Heart right ventricle (tissue), 16 donors: ENCODE measurements at regions not wholly inside any gene's neighbourhood (a gene's known extent, or its start where the extent isn't known, plus 50 kb on each side); places are given as distances from the start of the nearest gene placed in this dataset.

Experiments used
- ATAC-seq, 8 donors: fragments of 200-7000 bp; cut with Tn5 transposase; one replicate each; pipeline ENCODE4 v1.9.1; 2020; ENCODE audit warnings: mild to moderate bottlenecking in 8 of 8, moderate library complexity in 8 of 8, moderate number of reproducible peaks in 1 of 8
- DNase-seq, 2 donors: peaks; one replicate each; pipeline ENCODE4 v3.0.0-alpha.2; 2020
- H3K27ac ChIP-seq, 10 donors: fragments of 200-600 bp; sonication (generic) in 2 of 10; one replicate each; pipeline versions ENCODE4 v1.5.0 to v1.8.0; 2020 to 2022; ENCODE audit warnings: mild to moderate bottlenecking in 3 of 10
- H3K27me3 ChIP-seq, 7 donors: fragments of 200-600 bp; one replicate each; pipeline ENCODE4 v1.8.0; 2021 to 2022; ENCODE audit warnings: mild to moderate bottlenecking in 2 of 7
- H3K36me3 ChIP-seq, 9 donors: fragments of 200-600 bp; sonication (generic) in 1 of 9; one replicate each; pipeline versions ENCODE4 v1.5.0 to v1.8.0; 2020 to 2022; ENCODE audit warnings: mild to moderate bottlenecking in 2 of 9
- H3K4me1 ChIP-seq, 9 donors: fragments of 200-600 bp; sonication (generic) in 1 of 9; one replicate each; pipeline versions ENCODE4 v1.5.0 to v1.8.0; 2020 to 2022; ENCODE audit warnings: mild to moderate bottlenecking in 4 of 9
- H3K4me3 ChIP-seq, 10 donors: fragments of 200-600 bp; sonication (generic) in 2 of 10; one replicate each; pipeline versions ENCODE4 v1.5.0 to v1.8.0; 2020 to 2022; ENCODE audit warnings: mild to moderate bottlenecking in 7 of 10, moderate library complexity in 2 of 10
- H3K9me3 ChIP-seq, 11 donors: fragments of 200-600 bp in 10 of 11; sonication (generic) in 2 of 11; one replicate each; pipeline versions ENCODE4 v1.5.0 to v1.8.0; 2013 to 2022; ENCODE audit warnings: mild to moderate bottlenecking in 2 of 11, control low read depth in 1 of 11, moderate library complexity in 1 of 11
- WGBS, 2 donors: extraction: QIAGEN DNeasy Blood & Tissue Kit; methylation state at CpG; one replicate each; pipeline ENCODE4 v1.1.7; 2013; ENCODE audit warnings: inconsistent platforms in 1 of 2; 5-methylcytosine and 5-hydroxymethylcytosine counted together
- intact Hi-C, 10 donors: fragments of 100-400 bp; cut with DNase I; formaldehyde crosslinking; loops; one replicate each; pipeline versions ENCODE4 v1.11.1 to v1.14.2; 2022
- TF ChIP-seq, protein P1 (sequence below), 9 donors: fragments of 200-600 bp; sonication (generic) in 2 of 9; IDR thresholded peaks; one replicate each; pipeline versions ENCODE4 v1.5.0 to v1.8.0; 2021 to 2022; ENCODE audit warnings: antibody characterized with exemption in 9 of 9, mild to moderate bottlenecking in 5 of 9, moderate library complexity in 1 of 9
- donor health status: Arrhythmogenic right ventricular cardiomyopathy.
- donor health status: ischemic (EF 13 %, LVEDD 7.1; RV severe dilation, severe dysfunction).
- donor health status: healthy with polysubstance abuse.
- donor health status: DM: no; HTN: yes; CAD: no.
- donor health status: DM: no; HTN: no; CAD: no.
- donor health status: ischemic (EF 25% LVEDD 6.9; RV normal size, moderate dysfunction).
- donor health status: ischemic (EF 25% LVEDD 5.7; RV mildly dilated, moderate dysfunction).
- donor health status: healthy.
- donor health status: DM: yes; HTN: yes; CAD: no.
- donor health status: Ischemic cardiomyopathy.
- donor health status: ischemic (EF 35%, LVEDD 5.7; RV mildly dilated, moderate dysfunction).
- donor health status: nonischemic (EF 11% LVEDD 7.7; RV severe dilation, severe dysfunction).
- donor health status: DM: yes; HTN: yes; CAD: no.
- donor health status: PGD.
- donor health status: ischemic (EF 29% LVEDD 5.4; RV normal size, mild dysfunction).
- donor health status: nonischemic (EF 23%, LVEDD 6.1; RV moderate dilation, normal function).

DNA sequence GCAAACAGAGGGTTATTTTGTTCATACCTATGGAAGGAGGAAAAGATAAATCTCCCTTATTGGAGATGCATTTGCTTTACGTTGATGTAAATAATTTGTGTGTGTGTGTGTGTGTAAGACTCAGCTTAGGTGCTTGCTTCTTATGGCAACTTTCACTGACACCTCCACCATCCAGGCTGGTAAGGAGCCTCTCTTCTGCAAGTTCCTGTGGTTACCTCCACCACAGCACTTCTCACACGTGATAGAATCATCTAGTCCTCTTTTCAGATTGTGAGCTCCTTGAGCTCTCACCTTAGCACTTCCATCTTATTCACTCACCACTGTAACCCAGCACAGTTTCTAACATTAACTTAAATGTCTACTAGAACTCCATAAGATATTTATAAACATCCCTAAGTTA lies 553.7 kb downstream of the FGF13 start:
- no peak overlapping the region for H3K27ac ChIP-seq
- 47 to 72% methylated on average over 2 of the region's 2 CpGs for WGBS, 2 donors
- intact Hi-C loops, result no loop called here

DNA sequence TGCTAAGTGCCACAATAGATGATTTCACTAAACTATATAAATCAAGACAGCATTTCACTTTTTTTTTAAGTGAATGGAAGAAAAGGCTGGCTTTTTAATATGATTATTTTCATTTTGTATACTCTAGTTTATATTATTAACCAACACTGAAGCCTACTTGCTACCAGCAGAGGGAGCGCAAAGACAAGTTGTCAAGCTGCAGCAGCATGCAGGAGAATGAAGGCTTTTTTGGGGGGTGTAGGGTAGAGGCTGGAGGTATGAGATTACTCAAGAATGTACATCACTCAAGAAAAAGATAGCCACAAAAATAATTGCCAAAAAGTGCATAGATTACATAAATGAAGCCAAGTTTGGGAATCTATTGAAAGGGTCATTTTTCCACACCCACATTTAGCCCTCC lies 519.5 kb downstream of the FGF13 start:
- Histone ChIP-seq H3K36me3 (no peaks in the 10 kb centered on the region), H3K27me3 (peaks cover 0 to 12% (median 0%) of the 10 kb centered on the region in 7 donors), H3K4me3 (no peak overlapping the region), H3K9me3 (no peaks in the 10 kb centered on the region), H3K4me1 (no peaks in the 10 kb centered on the region), H3K27ac (no peak overlapping the region)
- peak in 1 of 2 donors; percentile 4 for DNase-seq
- no peak for ATAC-seq
- intact Hi-C loops, result loop anchor here in 7 of 10 donors (5.0 to 10.0 kb wide), 3 partner anchors 550 to 555 kb away; no protein-coding TSS in a partner anchor
- WGBS, 2 donors, result 7 to 12% methylated on average over 1 of the region's 1 CpG
- TF ChIP-seq, protein P1, sequence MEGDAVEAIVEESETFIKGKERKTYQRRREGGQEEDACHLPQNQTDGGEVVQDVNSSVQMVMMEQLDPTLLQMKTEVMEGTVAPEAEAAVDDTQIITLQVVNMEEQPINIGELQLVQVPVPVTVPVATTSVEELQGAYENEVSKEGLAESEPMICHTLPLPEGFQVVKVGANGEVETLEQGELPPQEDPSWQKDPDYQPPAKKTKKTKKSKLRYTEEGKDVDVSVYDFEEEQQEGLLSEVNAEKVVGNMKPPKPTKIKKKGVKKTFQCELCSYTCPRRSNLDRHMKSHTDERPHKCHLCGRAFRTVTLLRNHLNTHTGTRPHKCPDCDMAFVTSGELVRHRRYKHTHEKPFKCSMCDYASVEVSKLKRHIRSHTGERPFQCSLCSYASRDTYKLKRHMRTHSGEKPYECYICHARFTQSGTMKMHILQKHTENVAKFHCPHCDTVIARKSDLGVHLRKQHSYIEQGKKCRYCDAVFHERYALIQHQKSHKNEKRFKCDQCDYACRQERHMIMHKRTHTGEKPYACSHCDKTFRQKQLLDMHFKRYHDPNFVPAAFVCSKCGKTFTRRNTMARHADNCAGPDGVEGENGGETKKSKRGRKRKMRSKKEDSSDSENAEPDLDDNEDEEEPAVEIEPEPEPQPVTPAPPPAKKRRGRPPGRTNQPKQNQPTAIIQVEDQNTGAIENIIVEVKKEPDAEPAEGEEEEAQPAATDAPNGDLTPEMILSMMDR (IDR thresholded peaks at IDR 0.05), result peak in 7 of 9 donors; percentile 26 to 48 (median 30)

More for the DNA sequence above, 553.7 kb downstream of the FGF13 start:
- Histone ChIP-seq H3K4me3 (no peak overlapping the region), H3K9me3 (no peaks in the 10 kb centered on the region), H3K4me1 (no peaks in the 10 kb centered on the region), H3K36me3 (no peaks in the 10 kb centered on the region), H3K27me3 (peaks cover 0 to 4% (median 0%) of the 10 kb centered on the region in 7 donors)
- DNase-seq (no peak), ATAC-seq (no peak)
- TF ChIP-seq, protein P1 (IDR thresholded peaks at IDR 0.05), result no peak

DNA sequence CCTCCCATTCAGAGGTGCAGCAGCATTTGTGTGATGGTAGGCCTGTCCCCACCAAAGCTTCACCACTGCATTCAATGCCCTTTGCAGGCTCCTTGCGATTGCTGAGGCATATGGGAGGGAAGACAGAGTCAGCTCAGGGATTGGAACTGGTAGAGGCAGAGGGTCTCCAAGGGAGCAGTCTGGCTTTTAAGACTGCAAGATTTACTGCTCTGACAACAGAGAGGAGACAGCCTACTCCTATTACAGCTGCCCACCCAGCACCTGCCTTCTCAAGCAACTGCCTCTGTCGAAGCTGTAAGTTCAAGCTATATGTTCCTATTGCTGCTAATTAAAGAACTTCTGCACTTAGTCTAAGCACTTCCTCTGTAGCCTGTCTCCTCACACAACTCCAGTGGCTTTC lies 481.8 kb downstream of the FGF13 start:
- H3K4me3 ChIP-seq, result no peak overlapping the region
- 65 to 70% methylated on average over 2 of the region's 2 CpGs for WGBS, 2 donors
- DNase-seq (no peak), ATAC-seq (no peak)
- no peak overlapping the region for H3K27ac ChIP-seq
- no peaks in the 10 kb centered on the region for H3K27me3 ChIP-seq
- TF ChIP-seq, protein P1 (IDR thresholded peaks at IDR 0.05), result no peak
- intact Hi-C loops, result no loop called here
- H3K36me3 ChIP-seq, result no peaks in the 10 kb centered on the region
- H3K9me3 ChIP-seq, result peaks cover 0 to 8% (median 0%) of the 10 kb centered on the region in 11 donors
- no peaks in the 10 kb centered on the region for H3K4me1 ChIP-seq

DNA sequence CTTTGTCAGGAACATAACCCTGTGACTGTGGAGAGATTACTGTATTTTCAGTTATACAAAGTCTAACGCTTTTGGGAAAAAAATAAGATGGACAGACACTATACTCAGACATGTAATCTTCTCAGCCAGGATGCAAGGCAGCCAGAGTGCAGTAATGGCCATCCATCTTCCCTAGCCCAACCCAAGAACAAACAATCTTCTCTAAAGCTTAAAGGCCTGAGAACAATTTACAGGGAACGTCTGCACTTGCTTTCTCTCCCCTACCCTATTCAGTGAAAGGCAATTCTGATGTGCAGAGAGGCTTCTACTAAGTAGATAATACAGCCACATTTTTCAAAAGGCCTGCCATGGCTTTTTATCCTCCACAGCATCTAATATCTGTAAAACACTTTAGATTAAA lies 471.3 kb downstream of the FGF13 start:
- DNase-seq (no peak), ATAC-seq (no peak)
- Histone ChIP-seq H3K27me3 (no peaks in the 10 kb centered on the region), H3K4me3 (no peak overlapping the region), H3K9me3 (no peaks in the 10 kb centered on the region), H3K36me3 (no peaks in the 10 kb centered on the region), H3K27ac (no peak overlapping the region), H3K4me1 (no peaks in the 10 kb centered on the region)
- TF ChIP-seq, protein P1 (IDR thresholded peaks at IDR 0.05), result no peak
- 61 to 75% methylated on average over 2 of the region's 2 CpGs for WGBS, 2 donors
- intact Hi-C loops, result no loop called here
